GM12878 (cell line): ENCODE measurements at regions not wholly inside any gene's neighbourhood (a gene's known extent, or its start where the extent isn't known, plus 50 kb on each side); places are given as distances from the start of the nearest gene placed in this dataset.

Source experiments
- ATAC-seq: fragments of 200-7000 bp; cut with Tn5 transposase; 3 replicates; pipeline ENCODE4 v1.9.1; 2020; ENCODE audit warnings: mild to moderate bottlenecking, moderate library complexity
- BruUV-seq: library from RNA; stranded (reverse); fragments of 400-500 nt; replicated peaks from 2 replicates; lab custom pipeline; 2021; lab: Mats Ljungman, UMichigan
- CTCF ChIA-PET: fragments of 300-600 bp; sonication (Branson Sonifier 250); formaldehyde crosslinking; extraction: SDS; loops from one replicate; lab custom pipeline; 2021; ENCODE audit warnings: inconsistent platforms; lab: Yijun Ruan, JAX
- POLR2A ChIA-PET: fragments of 350-600 bp; formaldehyde crosslinking; extraction: SDS; loops from one replicate; lab custom pipeline; 2021; ENCODE audit warnings: inconsistent platforms; lab: Charles Lee
- RAD21 ChIA-PET: fragments of 300-600 bp; sonication (Branson Sonifier 250); formaldehyde crosslinking; loops from one replicate; lab custom pipeline; 2023; ENCODE audit warnings: antibody characterized with exemption; ENCODE audit not compliant: unreplicated experiment; lab: Charles Lee
- SMC1A ChIA-PET: fragments of 300-600 bp; sonication (Branson Sonifier 250); formaldehyde crosslinking; loops from one replicate; lab custom pipeline; 2023; ENCODE audit not compliant: unreplicated experiment, uncharacterized antibody; lab: Charles Lee
- DNase-seq: peaks from one replicate; pipeline ENCODE4 v3.0.0-alpha.2; 2011; ENCODE audit warnings: low read depth, low spot score
- FAIRE-seq: peaks from 3 replicates; lab custom pipeline; 2011; peaks lifted over from hg19 to GRCh38; lab: Jason Lieb, UNC
- H2AFZ ChIP-seq: 2 replicates; pipeline ENCODE4 v1.6.0; 2011; ENCODE audit warnings: low read depth, low read length, control low read depth; ENCODE audit not compliant: control insufficient read depth
- H3K27ac ChIP-seq: 2 replicates; pipeline ENCODE4 v1.5.1; 2011; ENCODE audit warnings: control low read depth; ENCODE audit not compliant: control insufficient read depth, insufficient read depth
- H3K27me3 ChIP-seq, 2 experiments: replicated peaks in 1 of 2; 2 replicates each; pipeline versions ENCODE4 v1.6.0 to v1.6.1; 2011; ENCODE audit warnings: low read length in 1 of 2; ENCODE audit not compliant: control insufficient read depth in 2 of 2, insufficient read depth in 2 of 2
- H3K36me3 ChIP-seq, 2 experiments: 2 replicates each; pipeline ENCODE4 v1.5.1; 2011; ENCODE audit warnings: low read length in 1 of 2; ENCODE audit not compliant: control insufficient read depth in 2 of 2, insufficient read depth in 2 of 2
- H3K4me1 ChIP-seq: 2 replicates; pipeline ENCODE4 v1.6.1; 2011; ENCODE audit warnings: mild to moderate bottlenecking, low read length, moderate library complexity, mixed read lengths; ENCODE audit not compliant: control insufficient read depth, insufficient read depth
- H3K4me2 ChIP-seq: 2 replicates; pipeline ENCODE4 v1.6.0; 2011; ENCODE audit warnings: control low read depth; ENCODE audit not compliant: control insufficient read depth, insufficient read depth
- H3K4me3 ChIP-seq: fragments of 200-600 bp; sonication (generic); 2 replicates; pipeline ENCODE4 v1.5.1; 2016
- H3K79me2 ChIP-seq: 2 replicates; pipeline ENCODE4 v1.6.0; 2011; ENCODE audit warnings: low read length; ENCODE audit not compliant: control insufficient read depth, insufficient read depth
- H3K9ac ChIP-seq: 2 replicates; pipeline ENCODE4 v1.8.0; 2011; ENCODE audit warnings: low read length, control low read depth, mixed read lengths; ENCODE audit not compliant: control insufficient read depth, insufficient read depth
- H3K9me3 ChIP-seq: replicated peaks from 3 replicates; pipeline ENCODE4 v1.5.1; 2011; ENCODE audit warnings: mild to moderate bottlenecking, low read length; ENCODE audit not compliant: control insufficient read depth, insufficient read depth
- H4K20me1 ChIP-seq: 2 replicates; pipeline ENCODE4 v1.6.0; 2011; ENCODE audit not compliant: control insufficient read depth, insufficient read depth
- BRCA1 ChIP-seq: IDR thresholded peaks from 2 replicates; pipeline ENCODE4 v1.6.1; 2011; ENCODE audit warnings: low read depth, low read length, improper control_type of control experiment
- GATAD2B ChIP-seq: fragments of 450-650 bp; conservative IDR thresholded peaks from 2 replicates; pipeline ENCODE4 v1.6.1; 2017; ENCODE audit warnings: low read depth, mild to moderate bottlenecking, moderate library complexity
- JUNB ChIP-seq: IDR thresholded peaks from 2 replicates; pipeline ENCODE4 v1.6.1; 2016; ENCODE audit warnings: antibody characterized with exemption, mild to moderate bottlenecking
- NFIC ChIP-seq: IDR thresholded peaks from 2 replicates; pipeline ENCODE4 v1.6.1; 2012; ENCODE audit warnings: low read depth, mild to moderate bottlenecking, inconsistent platforms, low read length, moderate library complexity
- POLR2AphosphoS2 ChIP-seq: IDR thresholded peaks from 2 replicates; pipeline ENCODE4 v1.6.1; 2011; ENCODE audit warnings: low read depth, mild to moderate bottlenecking, low read length, improper control_type of control experiment, moderate library complexity
- POU2F2 ChIP-seq: IDR thresholded peaks from 3 replicates; pipeline ENCODE4 v1.6.1; 2011; ENCODE audit warnings: low read depth, mild to moderate bottlenecking, low read length, borderline replicate concordance
- SUPT20H ChIP-seq: IDR thresholded peaks from 2 replicates; pipeline ENCODE4 v1.6.1; 2011; ENCODE audit warnings: low read depth, mild to moderate bottlenecking, low read length, moderate library complexity, borderline replicate concordance; ENCODE audit not compliant: control insufficient read depth
- ZNF622 ChIP-seq: fragments of 450-650 bp; IDR thresholded peaks from 2 replicates; pipeline ENCODE4 v1.6.1; 2017; ENCODE audit warnings: mild to moderate bottlenecking, inconsistent platforms
- WGBS: methylation state at CpG from one replicate; pipeline ENCODE4 v1.1.6; 2016; ENCODE audit warnings: low lambda C conversion rate; ENCODE audit not compliant: insufficient replicate concordance, insufficient coverage; ENCODE audit errors: missing lambda C conversion rate; 5-methylcytosine and 5-hydroxymethylcytosine counted together
- in situ Hi-C: fragments of 300-500 bp; cut with MboI; formaldehyde crosslinking; loops from 9 replicates; pipeline ENCODE4 v1.14.3; 2018; ENCODE audit warnings: mixed read lengths
- intact Hi-C: fragments of 100-400 bp; cut with micrococcal nuclease; formaldehyde crosslinking; loops from one replicate; pipeline ENCODE4 v1.14.2; 2022; ENCODE audit not compliant: unreplicated experiment
- TF ChIP-seq, protein P1 (sequence below): fragments of 450-650 bp; formaldehyde crosslinking; IDR thresholded peaks from 2 replicates; pipeline ENCODE4 v1.5.0; 2022; ENCODE audit warnings: mild to moderate bottlenecking, missing genetic modification characterization

DNA sequence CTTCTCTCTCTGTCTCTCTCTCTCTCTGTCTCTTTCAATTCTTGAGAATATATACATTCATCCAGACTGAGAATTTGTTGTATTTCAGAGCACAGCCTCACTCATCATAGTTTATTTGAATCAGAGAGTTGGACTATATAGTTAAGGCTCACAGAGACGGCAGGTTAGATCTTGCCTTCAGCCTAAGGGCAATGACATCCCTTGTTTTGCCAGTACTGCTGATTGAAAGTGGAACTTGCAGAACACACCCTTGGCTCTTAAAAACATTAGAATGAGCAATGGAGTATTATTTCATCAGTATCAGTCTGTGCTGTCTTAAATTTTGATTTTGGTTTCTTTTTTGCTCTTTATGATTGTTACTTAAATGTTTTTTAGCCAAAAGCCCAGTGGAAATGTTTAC lies 62.0 kb upstream of the DSG1 start:
- CTCF ChIA-PET, result interaction anchor here (1.0 to 2.2 kb wide), 4 partner anchors 10 to 15 kb away, joined by 3 to 7 read pairs (median 4); no protein-coding TSS in a partner anchor
- H3K4me2 ChIP-seq, result no peak overlapping the region
- no peak overlapping the region for H3K27ac ChIP-seq
- POLR2A ChIA-PET, result interaction anchor here (1.5 to 1.6 kb wide), 2 partner anchors 10 to 13 kb away, joined by 3 to 4 read pairs; no protein-coding TSS in a partner anchor
- no peaks in the 10 kb centered on the region for H3K79me2 ChIP-seq
- in situ Hi-C loops (no loop called here), intact Hi-C loops (no loop called here)
- H3K36me3 ChIP-seq, result no peaks in the 10 kb centered on the region
- ATAC-seq (peak; percentile 79), DNase-seq (no peak), FAIRE-seq (no peak)
- no peaks in the 10 kb centered on the region for H4K20me1 ChIP-seq
- no peaks in the 10 kb centered on the region for H3K27me3 ChIP-seq
- no peak overlapping the region for H3K9ac ChIP-seq
- no peaks in the 10 kb centered on the region; the same call in 1 of the 2 replicates for H3K4me1 ChIP-seq
- RAD21 ChIA-PET, result interaction anchor here (1.3 to 2.0 kb wide), 2 partner anchors 13 to 245 kb away, joined by 3 to 4 read pairs; no protein-coding TSS in a partner anchor
- peak overlapping the region; percentile 19 for H2AFZ ChIP-seq
- H3K9me3 ChIP-seq, result no peaks in the 10 kb centered on the region
- SMC1A ChIA-PET, result interaction anchor here (1.3 to 5.5 kb wide), 2 partner anchors 10 to 11 kb away, joined by 5 to 64 read pairs; no protein-coding TSS in a partner anchor
- no TSS peak for BruUV-seq
- WGBS, result 57% methylated on average over 1 of the region's 1 CpG
- TF ChIP-seq JUNB (peak; percentile 63), SUPT20H (no peak)
- H3K4me3 ChIP-seq, result no peak overlapping the region

DNA sequence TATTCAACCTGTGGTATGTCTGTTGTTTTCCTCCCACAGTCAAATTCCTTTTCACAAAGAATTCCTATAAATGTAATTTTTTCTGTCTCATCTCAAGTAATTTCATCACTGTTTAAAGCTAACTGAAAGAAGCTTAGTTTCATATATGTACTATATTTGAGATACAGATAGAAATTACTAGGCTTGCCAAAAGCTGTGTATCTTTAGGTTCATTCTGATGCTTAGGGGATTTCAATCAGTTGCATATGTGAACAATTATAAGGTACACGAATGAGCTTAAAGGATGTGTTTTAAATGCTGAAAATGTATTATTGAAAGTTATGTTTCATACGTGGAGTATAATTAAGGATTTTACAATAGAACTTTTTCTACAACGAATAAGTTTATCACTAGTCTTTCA lies 59.2 kb upstream of the DSG1 start:
- CTCF ChIA-PET, result interaction anchor here (1.8 to 2.9 kb wide), 3 partner anchors 8 to 14 kb away, joined by 4 to 12 read pairs (median 8); no protein-coding TSS in a partner anchor

More for the DNA sequence above, 59.2 kb upstream of the DSG1 start:
- peaks cover 7% of the 10 kb centered on the region for H3K4me1 ChIP-seq
- WGBS, result 14% methylated on average over 3 of the region's 3 CpGs
- H3K27ac ChIP-seq, result peak overlapping the region; percentile 31; the same call in 1 of the 2 replicates
- H3K9me3 ChIP-seq, result no peaks in the 10 kb centered on the region
- no peak for DNase-seq
- SMC1A ChIA-PET, result interaction anchor here (2.4 to 5.5 kb wide), 2 partner anchors 10 to 13 kb away, joined by 10 to 64 read pairs; no protein-coding TSS in a partner anchor
- POLR2A ChIA-PET, result interaction anchor here (1.0 to 2.0 kb wide), 3 partner anchors 9 to 21 kb away, joined by 3 to 10 read pairs (median 4); no protein-coding TSS in a partner anchor
- intact Hi-C loops, result no loop called here
- no TSS peak for BruUV-seq
- FAIRE-seq, result no peak
- no peak overlapping the region for H3K4me2 ChIP-seq
- no peaks in the 10 kb centered on the region for H3K36me3 ChIP-seq
- RAD21 ChIA-PET, result interaction anchor here (1.0 to 2.0 kb wide), 6 partner anchors 10 to 242 kb away, joined by 3 to 18 read pairs (median 4); no protein-coding TSS in a partner anchor
- no peak overlapping the region for H3K4me3 ChIP-seq
- TF ChIP-seq NFIC, result peak; percentile 47; the same call in 1 of the 2 replicates
- TF ChIP-seq ZNF622, result no peak
- TF ChIP-seq JUNB, result peak; percentile 57
- no peak for TF ChIP-seq POU2F2
- TF ChIP-seq, protein P1, sequence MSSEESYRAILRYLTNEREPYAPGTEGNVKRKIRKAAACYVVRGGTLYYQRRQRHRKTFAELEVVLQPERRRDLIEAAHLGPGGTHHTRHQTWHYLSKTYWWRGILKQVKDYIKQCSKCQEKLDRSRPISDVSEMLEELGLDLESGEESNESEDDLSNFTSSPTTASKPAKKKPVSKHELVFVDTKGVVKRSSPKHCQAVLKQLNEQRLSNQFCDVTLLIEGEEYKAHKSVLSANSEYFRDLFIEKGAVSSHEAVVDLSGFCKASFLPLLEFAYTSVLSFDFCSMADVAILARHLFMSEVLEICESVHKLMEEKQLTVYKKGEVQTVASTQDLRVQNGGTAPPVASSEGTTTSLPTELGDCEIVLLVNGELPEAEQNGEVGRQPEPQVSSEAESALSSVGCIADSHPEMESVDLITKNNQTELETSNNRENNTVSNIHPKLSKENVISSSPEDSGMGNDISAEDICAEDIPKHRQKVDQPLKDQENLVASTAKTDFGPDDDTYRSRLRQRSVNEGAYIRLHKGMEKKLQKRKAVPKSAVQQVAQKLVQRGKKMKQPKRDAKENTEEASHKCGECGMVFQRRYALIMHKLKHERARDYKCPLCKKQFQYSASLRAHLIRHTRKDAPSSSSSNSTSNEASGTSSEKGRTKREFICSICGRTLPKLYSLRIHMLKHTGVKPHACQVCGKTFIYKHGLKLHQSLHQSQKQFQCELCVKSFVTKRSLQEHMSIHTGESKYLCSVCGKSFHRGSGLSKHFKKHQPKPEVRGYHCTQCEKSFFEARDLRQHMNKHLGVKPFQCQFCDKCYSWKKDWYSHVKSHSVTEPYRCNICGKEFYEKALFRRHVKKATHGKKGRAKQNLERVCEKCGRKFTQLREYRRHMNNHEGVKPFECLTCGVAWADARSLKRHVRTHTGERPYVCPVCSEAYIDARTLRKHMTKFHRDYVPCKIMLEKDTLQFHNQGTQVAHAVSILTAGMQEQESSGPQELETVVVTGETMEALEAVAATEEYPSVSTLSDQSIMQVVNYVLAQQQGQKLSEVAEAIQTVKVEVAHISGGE (CRISPR knock-in tag), result no peak
- no peak for TF ChIP-seq GATAD2B
- TF ChIP-seq BRCA1, result no peak
- TF ChIP-seq POLR2AphosphoS2, result no peak
- ATAC-seq, result peak; percentile 59
- no peaks in the 10 kb centered on the region for H4K20me1 ChIP-seq
- no peaks in the 10 kb centered on the region for H3K79me2 ChIP-seq
- H3K27me3 ChIP-seq, result no peaks in the 10 kb centered on the region
- no peak overlapping the region; the same call in 1 of the 2 replicates for H2AFZ ChIP-seq
- in situ Hi-C loops, result no loop called here
- H3K9ac ChIP-seq, result no peak overlapping the region
